H1 (cell line): ENCODE measurements at regions not wholly inside any gene's neighbourhood (a gene's known extent, or its start where the extent isn't known, plus 50 kb on each side); places are given as distances from the start of the nearest gene placed in this dataset.

ENCODE experiments used
- CTCF ChIA-PET: fragments of 300-600 bp; sonication (Branson Sonifier 250); formaldehyde crosslinking; loops from one replicate; lab custom pipeline; 2021; ENCODE audit not compliant: partially characterized antibody; lab: Charles Lee
- POLR2A ChIA-PET: fragments of 300-600 bp; sonication (Branson Sonifier 250); formaldehyde crosslinking; loops from one replicate; lab custom pipeline; 2021; ENCODE audit warnings: inconsistent platforms; ENCODE audit not compliant: partially characterized antibody; lab: Charles Lee
- DNase-seq, 2 experiments: peaks; one replicate each; pipeline versions ENCODE4 v3.0.0 to v3.0.0-alpha.2; 2010 to 2022; ENCODE audit warnings: low spot score in 2 of 2, low read depth in 1 of 2, mixed read lengths in 1 of 2
- FAIRE-seq: peaks from 2 replicates; lab custom pipeline; 2011; peaks lifted over from hg19 to GRCh38; lab: Jason Lieb, UNC
- H2AFZ ChIP-seq: 2 replicates; pipeline ENCODE4 v1.8.1; 2012; ENCODE audit warnings: low read length, inconsistent platforms
- H2AK5ac ChIP-seq: 2 replicates; pipeline ENCODE4 v1.6.1; 2013; ENCODE audit warnings: low read depth, low read length
- H2BK120ac ChIP-seq: replicated peaks from 2 replicates; pipeline ENCODE3; 2013; ENCODE audit warnings: low read depth, low read length, inconsistent platforms
- H2BK12ac ChIP-seq: 2 replicates; pipeline ENCODE4 v1.6.1; 2013; ENCODE audit warnings: low read depth, low read length
- H2BK15ac ChIP-seq: 2 replicates; pipeline ENCODE4 v1.6.1; 2013; ENCODE audit warnings: low read length
- H2BK20ac ChIP-seq: 2 replicates; pipeline ENCODE4 v1.6.1; 2013; ENCODE audit warnings: low read length
- H2BK5ac ChIP-seq: 2 replicates; pipeline ENCODE4 v1.6.1; 2013; ENCODE audit warnings: low read depth, low read length
- H3K14ac ChIP-seq: 2 replicates; pipeline ENCODE4 v1.6.1; 2013; ENCODE audit warnings: inconsistent platforms; ENCODE audit not compliant: insufficient read length
- H3K18ac ChIP-seq: 2 replicates; pipeline ENCODE4 v1.6.1; 2013; ENCODE audit warnings: low read length; ENCODE audit errors: extremely low read depth
- H3K23ac ChIP-seq: 2 replicates; pipeline ENCODE4 v1.6.1; 2013; ENCODE audit warnings: inconsistent platforms; ENCODE audit not compliant: insufficient read length
- H3K23me2 ChIP-seq: 2 replicates; pipeline ENCODE4 v1.6.1; 2013; ENCODE audit warnings: low read depth, low read length
- H3K27ac ChIP-seq: 2 replicates; pipeline ENCODE4 v1.6.1; 2011; ENCODE audit warnings: low read depth, low read length, inconsistent platforms
- H3K27me3 ChIP-seq, 4 experiments: replicated peaks in 1 of 4; 1 replicate in 1 of 4; 2 replicates in 3 of 4; pipeline versions ENCODE4 v1.6.1 to v1.8.1; 2011 to 2013; ENCODE audit warnings: low read length in 3 of 4, mild to moderate bottlenecking in 3 of 4, inconsistent platforms in 2 of 4, mixed read lengths in 2 of 4, moderate library complexity in 1 of 4; ENCODE audit not compliant: control insufficient read depth in 3 of 4, insufficient read depth in 3 of 4; ENCODE audit errors: extremely low read depth in 1 of 4
- H3K36me3 ChIP-seq, 4 experiments: 2 replicates each; pipeline versions ENCODE4 v1.6.1 to v1.8.1; 2011 to 2013; ENCODE audit warnings: mild to moderate bottlenecking in 4 of 4, low read length in 3 of 4, moderate library complexity in 2 of 4, control low read depth in 1 of 4, inconsistent platforms in 1 of 4; ENCODE audit not compliant: insufficient read depth in 4 of 4, control insufficient read depth in 2 of 4
- H3K4ac ChIP-seq: replicated peaks from 2 replicates; pipeline ENCODE3; 2013; ENCODE audit warnings: low read length, low read depth, mixed read lengths, inconsistent platforms; ENCODE audit not compliant: insufficient read length
- H3K4me1 ChIP-seq, 4 experiments: replicated peaks in 1 of 4; 1 replicate in 1 of 4; 2 replicates in 3 of 4; pipeline versions ENCODE4 v1.6.1 to v1.8.1; 2011 to 2013; ENCODE audit warnings: low read length in 3 of 4, inconsistent platforms in 2 of 4, mixed read lengths in 1 of 4; ENCODE audit not compliant: insufficient read depth in 4 of 4, control insufficient read depth in 3 of 4
- H3K4me2 ChIP-seq, 2 experiments: 2 replicates each; pipeline versions ENCODE4 v1.6.1 to v1.8.1; 2011 to 2013; ENCODE audit warnings: low read depth in 2 of 2, low read length in 2 of 2, control low read depth in 1 of 2, inconsistent platforms in 1 of 2, mild to moderate bottlenecking in 1 of 2; ENCODE audit not compliant: insufficient read depth in 1 of 2
- H3K4me3 ChIP-seq, 4 experiments: fragments of 200-600, 300-600 bp in 1 of 4; sonication (generic), shearing (Covaris generic), sonication (Bioruptor Twin) in 1 of 4; 2 replicates each; pipeline versions ENCODE4 v1.5.1 to v1.8.1; 2011 to 2016; ENCODE audit warnings: low read length in 4 of 4, low read depth in 3 of 4, control low read depth in 2 of 4, inconsistent platforms in 2 of 4, mild to moderate bottlenecking in 2 of 4, mixed read lengths in 1 of 4, moderate library complexity in 1 of 4; ENCODE audit not compliant: insufficient read depth in 2 of 4; ENCODE audit errors: extremely low read depth in 1 of 4
- H3K56ac ChIP-seq: replicated peaks from 2 replicates; pipeline ENCODE3; 2013; ENCODE audit warnings: low read depth, mild to moderate bottlenecking, mixed read lengths, low read length, inconsistent platforms; ENCODE audit not compliant: insufficient read length
- H3K79me1 ChIP-seq: 2 replicates; pipeline ENCODE4 v1.6.1; 2013; ENCODE audit warnings: low read depth, low read length, control low read depth
- H3K79me2 ChIP-seq, 2 experiments: 2 replicates each; pipeline versions ENCODE4 v1.6.1 to v1.8.1; 2012 to 2013; ENCODE audit warnings: low read length in 2 of 2, mild to moderate bottlenecking in 2 of 2, inconsistent platforms in 1 of 2; ENCODE audit not compliant: insufficient read depth in 2 of 2, control insufficient read depth in 1 of 2
- H3K9ac ChIP-seq, 4 experiments: replicated peaks in 1 of 4; 1 replicate in 1 of 4; 2 replicates in 3 of 4; pipeline versions ENCODE4 v1.6.1 to v1.8.1; 2011 to 2013; ENCODE audit warnings: low read depth in 3 of 4, low read length in 3 of 4, control low read depth in 2 of 4, mild to moderate bottlenecking in 2 of 4, moderate library complexity in 2 of 4, inconsistent platforms in 1 of 4; ENCODE audit errors: extremely low read depth in 1 of 4
- H3K9me3 ChIP-seq, 2 experiments: 2 replicates each; pipeline versions ENCODE4 v1.6.1 to v1.8.1; 2012 to 2013; ENCODE audit warnings: mild to moderate bottlenecking in 2 of 2, moderate library complexity in 2 of 2, control low read depth in 1 of 2, inconsistent platforms in 1 of 2, low read depth in 1 of 2, low read length in 1 of 2, mixed read lengths in 1 of 2; ENCODE audit not compliant: insufficient read depth in 2 of 2
- H4K20me1 ChIP-seq, 2 experiments: replicated peaks in 1 of 2; 2 replicates each; pipeline versions ENCODE3 to v1.8.1; 2011 to 2013; ENCODE audit warnings: inconsistent platforms in 2 of 2, low read length in 2 of 2, mild to moderate bottlenecking in 1 of 2; ENCODE audit not compliant: insufficient read depth in 2 of 2, control insufficient read depth in 1 of 2
- H4K5ac ChIP-seq: 2 replicates; pipeline ENCODE4 v1.6.1; 2013; ENCODE audit warnings: low read length, low read depth, mixed read lengths, inconsistent platforms; ENCODE audit not compliant: insufficient read length
- H4K8ac ChIP-seq: 2 replicates; pipeline ENCODE4 v1.8.0; 2013; ENCODE audit warnings: mild to moderate bottlenecking, moderate library complexity, low read length, inconsistent platforms; ENCODE audit not compliant: insufficient read depth; ENCODE audit errors: extremely low read depth
- H4K91ac ChIP-seq: replicated peaks from 2 replicates; pipeline ENCODE3; 2013; ENCODE audit warnings: low read length, mixed read lengths, inconsistent platforms; ENCODE audit not compliant: insufficient read length
- CTBP2 ChIP-seq: IDR thresholded peaks from 2 replicates; pipeline ENCODE4 v1.7.0; 2011; ENCODE audit warnings: borderline replicate concordance, mild to moderate bottlenecking, moderate library complexity, mixed read lengths, low read length; ENCODE audit not compliant: insufficient read depth, insufficient read length
- FOSL1 ChIP-seq: IDR thresholded peaks from 2 replicates; pipeline ENCODE4 v1.6.1; 2011; ENCODE audit warnings: mild to moderate bottlenecking, low read depth, low read length, moderate library complexity; ENCODE audit not compliant: insufficient read depth
- HDAC2 ChIP-seq, 2 experiments: fragments of 300-600 bp in 1 of 2; sonication (generic) in 1 of 2; IDR thresholded peaks; 2 replicates each; pipeline ENCODE4 v1.6.1; 2011 to 2012; ENCODE audit warnings: low read depth in 2 of 2, low read length in 2 of 2, mild to moderate bottlenecking in 2 of 2, moderate library complexity in 2 of 2, borderline replicate concordance in 1 of 2, inconsistent platforms in 1 of 2
- JUN ChIP-seq: IDR thresholded peaks from 2 replicates; pipeline ENCODE4 v1.6.1; 2011; ENCODE audit warnings: low read depth, mild to moderate bottlenecking, improper control_type of control experiment, low read length
- NRF1 ChIP-seq: IDR thresholded peaks from 2 replicates; pipeline ENCODE4 v1.6.1; 2011; ENCODE audit warnings: mild to moderate bottlenecking, low read depth, low read length, improper control_type of control experiment
- POLR2AphosphoS5 ChIP-seq: IDR thresholded peaks from 2 replicates; pipeline ENCODE4 v1.6.1; 2011; ENCODE audit warnings: low read depth, low read length
- RNF2 ChIP-seq: fragments of 200-900, 300-1000 bp; sonication (generic); IDR thresholded peaks from 2 replicates; pipeline ENCODE4 v1.7.1; 2016; ENCODE audit warnings: borderline replicate concordance, low read depth, mild to moderate bottlenecking, antibody characterized with exemption, low read length; ENCODE audit not compliant: poor library complexity, severe bottlenecking; ENCODE audit errors: missing control alignments
- SIN3A ChIP-seq, 2 experiments: IDR thresholded peaks in 1 of 2; conservative IDR thresholded peaks in 1 of 2; 2 replicates each; pipeline ENCODE4 v1.6.1; 2011 to 2012; ENCODE audit warnings: low read length in 2 of 2, improper control_type of control experiment in 1 of 2, low read depth in 1 of 2, mild to moderate bottlenecking in 1 of 2
- SIX5 ChIP-seq: IDR thresholded peaks from 2 replicates; pipeline ENCODE4 v1.6.1; 2011; ENCODE audit warnings: mild to moderate bottlenecking, low read depth, low read length
- TCF12 ChIP-seq: IDR thresholded peaks from 2 replicates; pipeline ENCODE4 v1.6.1; 2011; ENCODE audit warnings: low read depth, mild to moderate bottlenecking, low read length
- WGBS, 2 experiments: shearing (Covaris generic) in 1 of 2; methylation state at CpG; one replicate each; pipeline versions ENCODE4 v1.1.6 to v1.1.7; 2013 to 2015; ENCODE audit warnings: low lambda C conversion rate in 2 of 2, mixed read lengths in 2 of 2, inconsistent platforms in 1 of 2, low coverage in 1 of 2, missing lambda C conversion rate in 1 of 2; ENCODE audit not compliant: insufficient replicate concordance in 2 of 2, insufficient coverage in 1 of 2, insufficient read length in 1 of 2; ENCODE audit errors: extremely low coverage in 1 of 2, missing lambda C conversion rate in 1 of 2; 5-methylcytosine and 5-hydroxymethylcytosine counted together
- TF ChIP-seq, protein P1 (sequence below), 3 experiments: IDR thresholded peaks; 1 replicate in 2 of 3; 2 replicates in 1 of 3; pipeline versions ENCODE4 v1.5.1 to v1.6.1; 2011; ENCODE audit warnings: low read length in 3 of 3, mild to moderate bottlenecking in 3 of 3, inconsistent platforms in 2 of 3, low read depth in 1 of 3, moderate library complexity in 1 of 3; ENCODE audit not compliant: insufficient read depth in 1 of 3; ENCODE audit errors: control extremely low read depth in 1 of 3

GRCh38 chr1:216832192-216832591 is 109.0 kb upstream of the ESRRG start:
- no peak overlapping the region for H3K56ac ChIP-seq
- no peak overlapping the region for H2BK20ac ChIP-seq
- DNase-seq (no peak), FAIRE-seq (no peak)
- no peak overlapping the region for H2AFZ ChIP-seq
- no peak overlapping the region for H3K9ac ChIP-seq
- 85% methylated on average over 3 of the region's 3 CpGs; no CpG with 5 or more reads in 1 of the 2 experiments for WGBS, 2 experiments
- H4K5ac ChIP-seq: no peak overlapping the region
- H3K18ac ChIP-seq: peak overlapping the region; percentile 17; the same call in 1 of the 2 replicates
- peaks cover 0 to 16% (median 8%) of the 10 kb centered on the region in 4 experiments; a peak in 3 of 7 replicates for H3K4me1 ChIP-seq
- no peak overlapping the region for H4K91ac ChIP-seq
- H3K4me3 ChIP-seq: no peak overlapping the region
- H4K20me1 ChIP-seq: no peaks in the 10 kb centered on the region
- H3K36me3 ChIP-seq: no peaks in the 10 kb centered on the region
- H2AK5ac ChIP-seq: no peak overlapping the region
- no peak overlapping the region for H2BK120ac ChIP-seq
- no peak overlapping the region for H3K14ac ChIP-seq
- H3K23me2 ChIP-seq: no peaks in the 10 kb centered on the region
- no peaks in the 10 kb centered on the region for H3K79me2 ChIP-seq
- H3K9me3 ChIP-seq: no peaks in the 10 kb centered on the region
- no peaks in the 10 kb centered on the region for H3K27me3 ChIP-seq
- no peak overlapping the region for H4K8ac ChIP-seq
- no peak overlapping the region for H3K4me2 ChIP-seq
- no peaks in the 10 kb centered on the region for H3K79me1 ChIP-seq
- H3K4ac ChIP-seq: no peak overlapping the region
- no peak overlapping the region for H2BK5ac ChIP-seq
- H2BK15ac ChIP-seq: no peak overlapping the region
- ChIA-PET CTCF (interaction anchor here (1.0 kb wide), 1 partner anchor 216 kb away, joined by 3 read pairs; no protein-coding TSS in a partner anchor), POLR2A (no interaction called here)
- H3K27ac ChIP-seq: no peak overlapping the region
- no peak overlapping the region for H3K23ac ChIP-seq
- no peak overlapping the region for H2BK12ac ChIP-seq
- TF ChIP-seq TCF12 (no peak), SIX5 (no peak), SIN3A (conservative IDR thresholded peaks at IDR 0.05 in 1 of 2, IDR thresholded peaks at IDR 0.05 in 1 of 2; ENCODE audit: low read depth in 1 of 2, low read length in 2 of 2) (no peak), NRF1 (no peak), FOSL1 (no peak), POLR2AphosphoS5 (no peak), JUN (no peak), CTBP2 (no peak), HDAC2 (IDR thresholded peaks at IDR 0.05; ENCODE audit: borderline replicate concordance in 1 of 2, low read depth in 2 of 2, low read length in 2 of 2) (no peak), RNF2 (no peak)
- TF ChIP-seq, protein P1, sequence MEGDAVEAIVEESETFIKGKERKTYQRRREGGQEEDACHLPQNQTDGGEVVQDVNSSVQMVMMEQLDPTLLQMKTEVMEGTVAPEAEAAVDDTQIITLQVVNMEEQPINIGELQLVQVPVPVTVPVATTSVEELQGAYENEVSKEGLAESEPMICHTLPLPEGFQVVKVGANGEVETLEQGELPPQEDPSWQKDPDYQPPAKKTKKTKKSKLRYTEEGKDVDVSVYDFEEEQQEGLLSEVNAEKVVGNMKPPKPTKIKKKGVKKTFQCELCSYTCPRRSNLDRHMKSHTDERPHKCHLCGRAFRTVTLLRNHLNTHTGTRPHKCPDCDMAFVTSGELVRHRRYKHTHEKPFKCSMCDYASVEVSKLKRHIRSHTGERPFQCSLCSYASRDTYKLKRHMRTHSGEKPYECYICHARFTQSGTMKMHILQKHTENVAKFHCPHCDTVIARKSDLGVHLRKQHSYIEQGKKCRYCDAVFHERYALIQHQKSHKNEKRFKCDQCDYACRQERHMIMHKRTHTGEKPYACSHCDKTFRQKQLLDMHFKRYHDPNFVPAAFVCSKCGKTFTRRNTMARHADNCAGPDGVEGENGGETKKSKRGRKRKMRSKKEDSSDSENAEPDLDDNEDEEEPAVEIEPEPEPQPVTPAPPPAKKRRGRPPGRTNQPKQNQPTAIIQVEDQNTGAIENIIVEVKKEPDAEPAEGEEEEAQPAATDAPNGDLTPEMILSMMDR (IDR thresholded peaks at IDR 0.05; ENCODE audit: control extremely low read depth in 1 of 3, insufficient read depth in 1 of 3, low read depth in 1 of 3, low read length in 3 of 3): no peak
